HUES6 (cell line): ENCODE measurements at regions not wholly inside any gene's neighbourhood (a gene's known extent, or its start where the extent isn't known, plus 50 kb on each side); places are given as distances from the start of the nearest gene placed in this dataset.
"Not testable (repeated sequence)": the region's sequence is repeated elsewhere in the genome, so short reads cannot be mapped to it uniquely, and the experiment has no call there.

Experiments used
- H3K27ac ChIP-seq: 2 replicates; pipeline ENCODE4 v1.7.0; 2013; ENCODE audit warnings: low read depth, mild to moderate bottlenecking, low read length, inconsistent platforms
- H3K27me3 ChIP-seq: 2 replicates; pipeline ENCODE4 v1.6.1; 2013; ENCODE audit warnings: low read length; ENCODE audit not compliant: control insufficient read depth, insufficient read depth
- H3K36me3 ChIP-seq: 2 replicates; pipeline ENCODE4 v1.6.1; 2013; ENCODE audit warnings: low read length; ENCODE audit not compliant: control insufficient read depth, insufficient read depth
- H3K4me1 ChIP-seq: 2 replicates; pipeline ENCODE4 v1.6.1; 2013; ENCODE audit warnings: low read length; ENCODE audit not compliant: control insufficient read depth, insufficient read depth
- H3K4me3 ChIP-seq: 2 replicates; pipeline ENCODE4 v1.5.1; 2013; ENCODE audit warnings: low read depth, low read length
- H3K9ac ChIP-seq: one replicate; pipeline ENCODE4 v1.6.1; 2013; ENCODE audit warnings: mild to moderate bottlenecking, low read length
- H3K9me3 ChIP-seq: 2 replicates; pipeline ENCODE4 v1.6.1; 2013; ENCODE audit warnings: low read depth, low read length; ENCODE audit not compliant: control insufficient read depth, insufficient read depth

- H3K27ac ChIP-seq = no peak overlapping the region
- no peaks in the 10 kb centered on the region for H3K36me3 ChIP-seq
- H3K27me3 ChIP-seq = no peaks in the 10 kb centered on the region
- no peaks in the 10 kb centered on the region for H3K9me3 ChIP-seq
- no peak overlapping the region for H3K4me3 ChIP-seq
- H3K4me1 ChIP-seq = peaks cover 10% of the 10 kb centered on the region
- H3K9ac ChIP-seq = no peak overlapping the region
Observed at GRCh38 chr2:133644846-133645245, 76.6 kb upstream of the NCKAP5 start.

DNA sequence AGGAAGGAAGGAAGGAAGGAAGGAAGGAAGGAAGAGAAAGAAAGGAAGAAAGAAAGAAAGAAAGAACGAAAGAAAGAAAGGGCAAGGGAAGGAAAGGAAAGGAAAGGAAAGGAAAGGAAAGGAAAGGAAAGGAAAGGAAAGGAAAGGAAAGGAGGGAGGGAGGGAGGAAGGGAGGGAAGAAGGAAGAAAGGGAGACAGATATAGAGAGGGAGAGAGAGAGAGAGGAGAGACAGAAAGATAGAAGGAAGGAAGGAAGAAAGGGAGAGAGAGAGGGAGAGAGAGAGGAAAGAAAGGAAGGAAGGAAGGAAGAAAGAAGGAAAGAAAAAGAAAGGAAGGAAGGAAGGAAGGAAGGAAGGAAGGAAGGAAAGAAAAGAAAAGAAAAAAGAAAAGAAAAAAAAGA lies 79.1 kb upstream of the NCKAP5 start:
- not testable (repeated sequence) for H3K4me3 ChIP-seq, H3K9ac ChIP-seq, H3K27me3 ChIP-seq, H3K27ac ChIP-seq, H3K9me3 ChIP-seq, H3K36me3 ChIP-seq, H3K4me1 ChIP-seq

- Histone ChIP-seq H3K4me1 (no peaks in the 10 kb centered on the region), H3K9me3 (no peaks in the 10 kb centered on the region), H3K27ac (no peak overlapping the region), H3K4me3 (no peak overlapping the region), H3K9ac (no peak overlapping the region), H3K27me3 (no peaks in the 10 kb centered on the region), H3K36me3 (no peaks in the 10 kb centered on the region)
Observed at GRCh38 chr2:133651861-133652260, 83.6 kb upstream of the NCKAP5 start.

- no peak overlapping the region for H3K27ac ChIP-seq
- no peak overlapping the region for H3K4me3 ChIP-seq
- H3K4me1 ChIP-seq = 0 out of 2 replicates have a peak, but pooled peaks cover 3% of the 10 kb centered on the region
- no peaks in the 10 kb centered on the region for H3K36me3 ChIP-seq
- no peaks in the 10 kb centered on the region for H3K27me3 ChIP-seq
- H3K9ac ChIP-seq = no peak overlapping the region
- no peaks in the 10 kb centered on the region for H3K9me3 ChIP-seq
Observed at GRCh38 chr2:133652398-133652797, 84.1 kb upstream of the NCKAP5 start.

DNA sequence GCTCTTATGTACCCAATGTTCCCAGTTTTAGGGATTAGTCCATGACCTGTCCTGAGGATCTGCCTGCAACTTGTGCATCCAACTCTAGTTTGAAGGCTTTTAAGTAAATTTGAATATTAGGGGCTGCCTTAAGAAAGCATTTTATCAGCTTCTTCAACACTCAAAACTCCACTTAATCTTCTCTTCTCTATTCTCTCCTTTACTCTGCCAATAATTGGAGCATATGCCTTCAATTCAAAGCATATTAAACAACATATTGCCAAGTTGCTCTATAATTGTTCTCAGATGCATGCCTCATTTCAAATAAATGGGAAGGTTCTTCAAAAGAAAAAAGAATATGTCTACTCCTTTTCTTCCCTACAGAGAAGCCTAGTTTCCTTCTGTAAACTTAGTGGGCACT lies 84.8 kb upstream of the NCKAP5 start:
- Histone ChIP-seq H3K9me3 (no peaks in the 10 kb centered on the region), H3K9ac (no peak overlapping the region), H3K36me3 (no peaks in the 10 kb centered on the region), H3K27ac (no peak overlapping the region), H3K27me3 (no peaks in the 10 kb centered on the region), H3K4me1 (0 out of 2 replicates have a peak, but pooled peaks cover 5% of the 10 kb centered on the region), H3K4me3 (no peak overlapping the region)

GRCh38 chr2:133654949-133655348 lies 86.7 kb upstream of the NCKAP5 start:
- H3K4me1 ChIP-seq = 0 out of 2 replicates have a peak, but pooled peaks cover 7% of the 10 kb centered on the region
- H3K9ac ChIP-seq = no peak overlapping the region
- H3K27me3 ChIP-seq = no peaks in the 10 kb centered on the region
- no peak overlapping the region for H3K27ac ChIP-seq
- no peak overlapping the region for H3K4me3 ChIP-seq
- H3K36me3 ChIP-seq = no peaks in the 10 kb centered on the region
- no peaks in the 10 kb centered on the region for H3K9me3 ChIP-seq

DNA sequence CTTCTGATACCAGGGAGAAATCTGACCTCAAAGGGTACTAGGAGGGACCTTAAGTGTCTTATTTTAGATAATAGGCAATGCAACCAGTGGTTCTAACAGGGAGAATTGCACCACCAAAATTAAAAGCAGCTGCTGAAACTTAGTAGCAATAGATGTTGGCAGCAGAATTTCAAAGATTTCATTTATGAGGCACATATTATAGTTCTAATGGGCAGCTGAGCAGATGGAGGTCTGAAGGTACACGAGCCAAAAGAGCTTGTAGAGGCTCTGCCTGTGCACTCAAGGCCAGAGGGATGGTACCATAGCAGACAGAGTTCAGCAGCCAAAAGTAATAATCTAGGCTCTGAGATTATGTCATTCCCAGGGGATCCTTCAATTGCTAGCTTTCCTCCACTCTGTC lies 87.3 kb upstream of the NCKAP5 start:
- Histone ChIP-seq H3K4me3 (no peak overlapping the region), H3K9me3 (no peaks in the 10 kb centered on the region), H3K9ac (no peak overlapping the region), H3K27ac (no peak overlapping the region), H3K4me1 (0 out of 2 replicates have a peak, but pooled peaks cover 7% of the 10 kb centered on the region), H3K36me3 (no peaks in the 10 kb centered on the region), H3K27me3 (no peaks in the 10 kb centered on the region)

GRCh38 chr2:133657591-133657990 lies 89.3 kb upstream of the NCKAP5 start:
- no peaks in the 10 kb centered on the region for H3K36me3 ChIP-seq

DNA sequence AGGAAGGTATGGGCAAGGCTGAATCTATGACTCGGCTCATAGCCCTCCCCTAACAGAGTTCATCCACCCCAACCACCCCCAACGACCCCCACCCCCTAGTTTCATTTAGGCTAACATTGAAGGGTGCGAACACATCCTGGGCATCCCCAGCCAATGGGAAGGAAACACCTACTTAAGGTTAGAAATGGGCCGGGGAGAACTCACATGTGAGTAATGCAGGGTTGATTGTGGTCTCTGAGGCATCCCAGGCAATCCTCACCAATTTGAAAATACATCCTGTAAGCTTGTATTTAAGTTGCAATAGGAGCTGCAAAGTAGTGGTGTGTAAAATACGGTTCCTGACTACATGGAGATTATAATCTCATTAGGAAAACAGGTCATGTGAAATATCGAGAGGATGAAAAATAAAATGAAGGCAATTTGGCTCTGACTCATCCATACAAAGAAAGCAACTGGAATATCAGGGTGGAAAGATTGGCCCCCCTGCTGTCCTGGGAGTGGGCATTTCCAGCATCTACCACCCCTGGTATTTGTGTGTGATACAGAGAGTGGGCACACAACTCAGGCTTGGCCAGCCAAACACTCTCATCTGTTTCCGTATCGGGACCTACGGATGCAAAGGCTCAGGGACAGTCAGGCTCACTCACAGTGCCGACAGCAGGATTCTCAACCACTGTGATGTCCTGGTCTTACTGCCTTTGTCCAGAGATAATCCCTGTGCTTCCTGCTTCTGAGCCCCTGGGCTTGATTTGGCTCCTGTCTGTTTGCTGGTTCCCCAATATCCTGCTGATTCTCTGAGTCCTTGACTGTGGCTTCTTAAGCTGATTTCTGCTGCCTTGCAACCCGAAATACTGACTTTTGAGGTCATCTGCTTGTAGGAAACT lies 90.0 kb upstream of the NCKAP5 start:
- Histone ChIP-seq H3K9me3 (no peaks in the 10 kb centered on the region), H3K9ac (no peak overlapping the region), H3K36me3 (no peaks in the 10 kb centered on the region), H3K4me1 (0 out of 2 replicates have a peak, but pooled peaks cover 7% of the 10 kb centered on the region), H3K4me3 (no peak overlapping the region), H3K27me3 (no peaks in the 10 kb centered on the region), H3K27ac (no peak overlapping the region)

More at GRCh38 chr2:133657591-133657990, 89.3 kb upstream of the NCKAP5 start:
- H3K4me1 ChIP-seq = 0 out of 2 replicates have a peak, but pooled peaks cover 7% of the 10 kb centered on the region
- H3K27me3 ChIP-seq = no peaks in the 10 kb centered on the region
- no peak overlapping the region for H3K27ac ChIP-seq
- no peak overlapping the region for H3K4me3 ChIP-seq
- H3K9me3 ChIP-seq = no peaks in the 10 kb centered on the region
- no peak overlapping the region for H3K9ac ChIP-seq

DNA sequence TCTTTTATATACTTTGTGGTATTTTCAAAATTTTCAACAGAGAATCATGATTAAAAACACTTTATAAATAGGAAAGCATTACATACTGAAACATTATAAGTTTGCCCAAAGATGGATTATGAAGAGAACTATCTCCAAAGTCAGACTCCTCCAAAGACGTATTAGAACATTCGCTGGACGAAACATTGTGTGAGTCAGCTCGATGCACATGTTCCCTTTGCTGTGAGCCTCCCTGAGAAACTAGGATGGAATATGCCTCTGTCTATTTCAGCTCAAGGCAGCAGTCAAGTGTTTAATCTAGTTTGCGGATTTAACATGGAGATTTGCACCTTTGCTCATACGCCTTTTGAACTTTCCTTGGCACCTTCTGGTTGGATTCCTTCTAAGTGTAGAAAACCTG lies 92.2 kb upstream of the NCKAP5 start:
- Histone ChIP-seq H3K9me3 (no peaks in the 10 kb centered on the region), H3K4me1 (0 out of 2 replicates have a peak, but pooled peaks cover 7% of the 10 kb centered on the region), H3K36me3 (no peaks in the 10 kb centered on the region), H3K27ac (no peak overlapping the region), H3K27me3 (no peaks in the 10 kb centered on the region), H3K4me3 (no peak overlapping the region), H3K9ac (no peak overlapping the region)

DNA sequence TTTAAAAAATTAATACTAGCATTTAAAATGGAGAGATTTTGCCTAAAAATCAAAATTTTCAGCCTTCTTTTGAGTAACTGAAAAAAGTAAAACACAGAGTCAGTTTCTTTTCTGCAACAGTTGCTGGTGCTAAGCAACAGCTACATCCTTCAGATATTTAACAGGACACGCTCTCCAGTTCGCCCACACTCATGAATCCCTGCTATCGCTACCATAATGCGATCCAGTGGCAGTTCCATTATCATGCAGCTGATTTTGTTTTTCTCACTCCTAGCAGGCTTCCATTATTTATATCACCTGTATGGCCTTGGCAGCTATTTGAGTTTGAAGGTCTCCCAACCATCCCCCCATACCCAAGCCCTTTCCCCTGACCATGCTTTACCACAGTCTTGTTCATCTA lies 93.1 kb upstream of the NCKAP5 start:
- H3K4me3 ChIP-seq = no peak overlapping the region
- no peaks in the 10 kb centered on the region for H3K36me3 ChIP-seq
- no peak overlapping the region for H3K27ac ChIP-seq
- H3K27me3 ChIP-seq = no peaks in the 10 kb centered on the region
- H3K9ac ChIP-seq = no peak overlapping the region
- 0 out of 2 replicates have a peak, but pooled peaks cover 7% of the 10 kb centered on the region for H3K4me1 ChIP-seq
- no peaks in the 10 kb centered on the region for H3K9me3 ChIP-seq
